Activated T-cell treated with anti-CD3 and anti-CD28 coated beads for 1 hour (primary cell): ENCODE measurements at regions not wholly inside any gene's neighbourhood (a gene's known extent, or its start where the extent isn't known, plus 50 kb on each side); places are given as distances from the start of the nearest gene placed in this dataset.

Experiments used
- DNase-seq: peaks from one replicate; pipeline ENCODE4 v3.0.0-alpha.2; 2020; ENCODE audit warnings: low read depth

GRCh38 chr17:77501751-77502625, 361.2 kb downstream of the SEC14L1 start:
- DNase-seq = no peak

DNA sequence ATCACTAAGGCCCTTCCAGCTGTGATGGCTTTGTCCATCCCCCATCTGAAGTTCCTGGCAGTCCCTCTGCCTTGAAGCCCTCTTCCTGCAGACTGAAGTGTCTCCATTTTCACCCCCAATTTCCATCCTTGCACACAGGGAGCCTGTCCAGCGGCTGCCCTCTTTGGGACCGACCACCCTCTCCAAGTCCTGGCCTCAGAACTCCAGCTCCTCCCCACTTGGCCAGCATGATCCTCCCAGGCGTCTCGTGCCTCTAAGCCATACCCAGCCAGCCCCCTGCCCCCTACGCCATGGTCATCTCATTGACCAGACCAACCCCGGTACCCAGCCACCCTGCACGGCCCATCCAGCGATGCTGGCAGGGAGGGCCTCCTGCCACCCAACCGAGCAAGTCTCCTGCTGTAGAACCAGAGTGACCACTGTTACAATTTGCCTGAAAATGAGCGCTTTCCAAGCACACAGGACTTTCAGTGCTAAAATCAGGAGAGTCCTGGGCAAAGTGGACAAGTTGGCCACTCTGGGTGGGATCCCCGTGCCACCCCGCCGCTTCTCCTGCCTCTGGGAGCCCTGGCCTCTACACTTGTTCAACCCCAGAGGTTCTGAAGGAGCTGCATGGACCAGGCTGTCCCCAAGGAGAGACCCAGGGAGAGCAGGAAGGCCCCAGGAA, 362.0 kb downstream of the SEC14L1 start:
- DNase-seq = no peak

- no peak for DNase-seq
Measured at GRCh38 chr17:77503293-77503655, 362.5 kb downstream of the SEC14L1 start.

DNA sequence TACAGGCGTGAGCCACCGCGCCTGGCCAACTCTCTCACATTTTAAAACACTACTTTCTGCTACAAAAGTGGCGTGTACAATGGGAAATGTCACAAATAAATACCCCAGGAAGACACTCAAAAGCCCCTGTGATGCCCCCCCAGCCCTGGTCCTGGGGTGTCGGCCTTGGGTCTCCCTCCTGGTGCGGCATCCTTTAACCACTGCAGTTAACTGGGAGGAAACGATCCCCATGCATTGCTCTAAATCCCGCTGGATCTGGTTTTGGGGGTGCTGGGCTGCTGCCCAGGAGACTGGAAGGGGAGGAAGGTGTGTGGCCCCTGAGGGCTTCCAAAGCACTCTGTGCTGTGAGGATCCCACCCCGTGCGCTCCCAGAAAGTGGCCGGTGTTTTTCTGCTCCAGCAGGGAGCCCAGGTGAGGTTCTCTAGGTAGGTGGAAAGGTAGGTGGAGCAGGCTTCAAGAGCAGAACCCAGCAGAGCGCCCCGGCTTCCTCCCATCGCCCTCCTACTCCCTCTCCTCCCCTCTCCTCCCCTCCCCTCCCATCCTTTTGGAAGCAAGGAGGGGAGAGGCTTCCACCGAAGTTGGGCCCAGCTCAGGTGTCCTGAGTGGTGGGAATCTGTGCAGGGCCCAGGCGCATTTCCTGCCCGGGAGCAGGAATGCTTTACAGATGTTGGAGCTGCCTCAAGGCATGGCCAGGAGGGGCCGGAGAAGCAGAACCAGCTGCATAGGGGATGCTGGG, 363.3 kb downstream of the SEC14L1 start:
- no peak for DNase-seq

DNA sequence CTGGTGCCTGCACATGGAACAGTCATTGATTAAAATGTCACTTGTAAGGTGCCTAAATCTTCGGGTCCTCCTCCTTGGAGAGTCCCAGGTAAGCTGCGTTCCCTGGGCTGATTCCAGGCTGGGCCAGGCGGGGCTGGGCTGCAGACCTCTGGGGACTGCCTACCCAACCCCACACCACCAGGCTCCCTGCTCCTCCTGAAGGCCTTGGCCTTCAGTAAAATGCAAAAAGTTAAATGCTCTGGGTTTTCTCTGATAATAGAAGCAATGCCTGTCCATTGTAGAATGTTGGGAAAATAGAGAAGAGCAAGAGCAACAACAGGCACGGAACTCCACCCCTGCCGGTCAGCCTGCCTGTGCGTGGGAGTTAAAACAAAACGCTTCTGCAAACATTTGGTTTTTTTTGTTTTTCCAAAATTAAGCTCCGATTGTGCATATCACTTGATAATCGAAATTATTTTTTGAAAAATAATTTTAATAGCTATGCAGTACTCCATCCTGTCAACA, 363.9 kb downstream of the SEC14L1 start:
- DNase-seq = no peak

DNA sequence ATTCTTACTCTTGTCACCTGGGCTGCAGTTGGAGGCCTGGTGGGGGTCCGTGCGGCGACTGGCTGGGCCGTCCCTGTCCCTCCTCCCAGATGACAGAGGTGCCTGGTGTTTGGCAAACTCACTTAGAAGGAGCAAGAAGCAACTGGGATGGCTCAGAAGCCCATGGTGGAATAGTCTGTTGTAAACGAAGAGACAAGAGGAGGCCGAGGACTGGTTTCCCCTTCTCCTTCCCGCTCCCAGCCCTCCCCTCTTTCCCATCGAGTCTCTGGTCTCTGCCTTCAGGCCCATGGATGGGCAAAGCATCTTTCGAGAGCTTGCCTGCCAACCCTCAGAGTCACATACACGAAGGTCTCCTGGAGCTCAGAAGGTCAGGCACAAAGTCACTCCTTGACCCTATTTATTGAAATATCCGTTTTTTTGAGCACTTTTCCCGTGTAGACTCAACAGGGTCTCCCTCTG, 364.4 kb downstream of the SEC14L1 start:
- no peak for DNase-seq

DNA sequence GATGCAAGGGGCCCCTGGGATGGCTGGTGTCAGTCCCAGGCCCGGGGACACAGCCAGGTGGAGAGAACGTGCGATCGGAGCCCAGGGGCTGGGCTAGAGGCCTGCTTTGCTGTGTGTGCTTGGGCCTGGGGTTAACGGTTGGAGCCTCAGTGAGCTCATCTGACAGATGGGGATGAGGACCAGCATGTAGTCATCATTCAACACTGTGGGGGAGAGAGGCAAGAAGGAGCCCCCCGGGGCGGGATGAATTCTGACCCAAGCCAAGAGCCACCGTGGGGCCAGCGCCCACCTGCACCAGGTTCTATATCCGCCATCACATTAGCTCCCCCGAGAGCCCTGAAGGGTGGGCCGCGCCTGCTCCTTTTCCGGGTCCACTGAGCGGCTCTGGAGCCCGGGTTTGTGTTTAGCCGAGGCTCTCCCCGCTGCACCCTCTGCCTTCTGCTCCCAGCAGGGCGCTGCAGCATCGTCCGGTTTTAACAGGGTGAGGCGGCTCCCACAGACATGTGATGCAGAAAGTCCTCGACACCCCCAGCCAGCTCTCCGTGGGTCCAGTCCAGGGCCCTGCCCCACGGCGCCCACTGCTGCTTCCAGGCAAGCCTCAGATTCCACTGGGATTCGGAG, 365.7 kb downstream of the SEC14L1 start:
- DNase-seq = no peak

- DNase-seq = no peak
Measured at GRCh38 chr17:77507111-77507885, 366.5 kb downstream of the SEC14L1 start.

DNA sequence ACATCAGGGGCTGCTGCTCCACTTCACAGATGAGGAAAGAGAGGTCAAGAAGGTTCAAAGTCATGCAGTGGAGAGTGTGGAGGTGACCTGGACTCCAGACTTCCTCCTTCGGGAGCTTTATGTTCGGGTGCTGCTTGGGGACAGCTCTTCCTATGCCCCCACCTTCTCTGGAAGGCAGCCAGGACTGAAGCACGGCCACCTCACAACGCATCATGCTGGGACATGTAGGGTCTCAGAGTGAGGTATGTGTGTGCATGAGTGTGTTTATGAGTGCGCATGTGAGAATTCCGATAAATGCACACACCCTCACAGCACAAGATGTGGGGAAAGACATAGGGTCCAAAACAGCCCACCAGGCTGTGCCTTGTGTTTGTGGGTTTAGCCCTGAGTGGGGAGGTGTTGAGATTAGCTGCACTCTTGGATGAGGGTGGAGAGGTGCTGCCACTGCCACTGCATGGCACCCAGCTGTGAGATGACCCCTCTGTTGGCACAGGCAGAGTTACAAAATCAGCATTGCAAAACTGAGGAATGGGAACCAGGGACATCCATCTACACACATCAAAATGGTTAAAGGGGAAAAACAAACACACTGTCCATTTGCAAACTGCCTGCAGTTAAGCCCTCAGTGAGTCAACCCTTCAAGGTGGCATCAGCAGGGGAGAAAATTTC, 367.4 kb downstream of the SEC14L1 start:
- DNase-seq = no peak

DNA sequence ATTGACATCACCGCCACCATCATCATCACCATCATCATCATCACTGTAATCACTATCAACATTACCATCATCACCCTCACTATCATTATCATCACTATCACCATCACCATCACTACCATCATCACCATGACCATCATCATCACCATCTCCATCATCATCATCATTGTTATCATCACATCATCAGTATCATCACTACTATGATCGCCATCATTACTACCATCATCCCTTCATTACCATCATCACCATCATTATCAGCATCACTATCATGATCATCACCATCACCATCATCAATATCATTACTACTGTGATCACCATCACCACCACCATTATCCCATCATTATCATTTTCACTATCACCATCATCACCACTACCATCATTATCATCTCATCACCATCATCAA, 368.3 kb downstream of the SEC14L1 start:
- DNase-seq = no peak

DNA sequence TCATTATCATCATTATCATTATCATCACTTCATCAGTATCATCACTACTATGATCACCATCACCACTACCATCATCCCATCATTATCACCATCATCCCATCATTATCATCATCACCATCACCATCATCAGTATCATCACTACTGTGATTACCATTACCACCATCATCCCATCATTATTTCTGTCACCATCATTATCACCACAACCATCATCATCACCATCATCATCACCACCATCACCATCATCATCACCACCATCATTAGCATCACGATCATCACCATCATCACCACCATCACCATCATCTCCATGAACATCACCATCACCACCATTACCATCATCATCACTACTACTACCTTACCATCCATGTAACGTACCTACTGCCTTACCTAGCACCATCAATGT, 368.8 kb downstream of the SEC14L1 start:
- DNase-seq = no peak

DNA sequence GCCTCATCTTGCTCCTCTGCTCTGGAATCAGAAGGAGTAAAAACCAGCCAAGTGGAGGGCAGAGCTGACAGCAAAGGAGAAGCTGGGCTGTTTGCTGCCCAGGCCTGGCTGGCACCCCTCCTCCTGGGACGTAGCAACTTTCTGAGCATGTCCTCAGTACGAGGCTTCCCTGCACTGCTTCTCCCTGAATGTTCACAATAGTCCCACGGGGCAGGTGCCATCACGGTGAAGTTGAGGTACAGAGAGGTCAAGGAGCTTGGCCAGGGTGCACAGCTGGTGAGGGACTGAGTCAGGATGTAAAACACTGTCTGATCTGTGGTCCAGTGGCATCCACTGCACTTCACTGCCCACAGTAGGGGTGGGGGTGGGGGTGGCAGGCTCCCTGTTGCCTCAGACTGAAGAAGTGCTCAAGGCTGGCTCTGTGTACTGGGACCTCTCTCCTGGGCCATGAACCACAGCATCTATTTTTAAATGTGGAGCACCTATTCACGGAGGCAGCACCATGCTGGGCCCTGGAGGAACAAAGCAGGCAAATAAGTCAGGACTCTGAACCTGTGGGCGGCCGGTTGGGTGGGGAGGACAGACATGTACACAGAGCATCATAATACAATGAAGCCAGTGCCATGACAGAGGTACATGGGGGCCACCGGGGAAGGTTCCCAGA, 369.5 kb downstream of the SEC14L1 start:
- DNase-seq = no peak

DNA sequence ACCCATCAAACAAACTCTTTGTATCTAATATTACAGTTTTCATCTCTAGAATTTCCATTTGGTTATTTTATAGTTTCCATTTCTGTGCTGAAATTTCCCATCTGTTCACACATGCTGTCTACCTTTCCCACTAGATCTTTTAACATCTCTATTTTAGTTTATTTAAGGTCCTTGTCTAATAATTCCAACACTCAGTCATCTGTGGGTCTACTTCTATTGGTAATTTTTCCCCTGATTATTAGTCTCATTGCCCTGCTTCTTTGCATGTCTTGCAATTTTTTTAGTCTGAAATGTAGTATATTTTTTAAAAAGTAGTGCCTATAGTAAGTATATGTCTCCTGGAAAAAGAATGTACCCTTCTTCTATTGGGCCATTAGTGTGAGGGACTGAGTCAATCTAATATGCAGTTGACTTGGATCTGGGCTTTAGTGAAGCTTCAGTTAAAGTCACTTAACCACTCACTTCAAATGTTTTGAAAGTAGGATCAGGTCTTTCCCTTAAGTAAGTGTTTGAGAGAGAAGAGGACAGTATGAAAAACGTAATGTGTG, 370.8 kb downstream of the SEC14L1 start:
- DNase-seq = no peak

DNA sequence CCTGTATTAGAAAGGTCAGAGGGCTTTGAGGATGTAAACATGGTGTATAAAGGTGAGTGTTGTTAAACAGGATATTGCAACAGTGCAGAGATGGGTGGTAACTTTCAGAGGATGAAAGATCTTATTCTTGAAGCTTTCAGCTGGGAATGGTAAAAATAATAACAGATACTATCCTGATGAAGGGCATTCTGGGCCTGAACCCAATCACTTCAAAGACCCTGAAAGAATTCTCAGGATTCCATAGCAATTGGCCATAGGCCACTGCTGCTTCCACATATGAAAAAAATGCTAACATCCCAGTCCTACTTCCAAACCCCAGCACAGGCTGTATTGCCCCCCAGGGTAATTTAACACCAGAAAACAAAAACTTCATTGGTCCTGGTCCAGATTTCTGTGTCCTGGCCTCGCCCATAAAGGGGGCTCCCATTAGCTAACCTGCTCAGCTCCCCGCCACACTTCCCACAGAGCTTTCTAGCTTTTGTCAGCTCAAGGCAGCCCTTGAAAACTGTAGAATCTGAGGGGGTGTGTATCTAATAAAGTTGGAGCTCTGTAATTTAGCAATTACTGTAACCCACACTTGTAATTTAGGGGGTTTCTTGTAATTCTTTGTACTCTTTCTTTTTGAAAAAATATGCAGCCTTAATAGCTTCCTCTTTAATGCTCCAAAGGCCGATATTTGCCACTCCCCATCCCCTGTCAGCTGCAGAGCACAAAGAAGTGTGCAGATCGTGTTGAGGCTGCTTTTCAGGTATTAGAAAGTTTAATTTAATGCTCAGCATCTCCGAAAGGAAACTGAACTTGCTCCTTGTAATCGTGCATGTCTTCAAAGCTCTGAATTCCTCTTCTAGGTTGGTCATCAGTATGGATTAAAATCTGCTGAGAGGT, 371.5 kb downstream of the SEC14L1 start:
- no peak for DNase-seq

GRCh38 chr17:77513045-77513444, 372.3 kb downstream of the SEC14L1 start:
- DNase-seq = no peak

DNA sequence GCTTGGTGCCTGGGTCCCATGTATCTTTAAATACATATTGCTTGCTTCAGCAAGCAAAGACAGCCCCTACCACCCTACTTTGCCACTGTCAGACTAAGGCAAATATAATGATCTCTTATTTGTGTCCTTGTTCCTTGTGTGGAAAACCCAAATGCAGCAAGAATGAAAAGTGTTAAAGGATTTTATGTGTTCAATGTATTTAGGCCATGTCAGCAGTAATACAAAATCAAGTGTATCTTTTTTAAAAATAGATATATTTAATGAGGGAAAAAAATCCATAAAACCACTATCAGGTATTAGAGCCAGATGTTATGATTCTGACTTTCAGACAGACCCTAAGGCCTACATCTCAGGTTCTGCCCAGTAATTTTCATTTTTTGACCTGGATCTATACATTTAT, 374.5 kb downstream of the SEC14L1 start:
- DNase-seq = no peak

- DNase-seq = no peak
Measured at GRCh38 chr17:77516902-77517301, 376.1 kb downstream of the SEC14L1 start.

- no peak for DNase-seq
Measured at GRCh38 chr17:77521076-77521475, 380.3 kb downstream of the SEC14L1 start.

- DNase-seq = no peak
Measured at GRCh38 chr17:77523540-77523939, 382.8 kb downstream of the SEC14L1 start.
